PC-9 (cell line): ENCODE measurements at regions not wholly inside any gene's neighbourhood (a gene's known extent, or its start where the extent isn't known, plus 50 kb on each side); places are given as distances from the start of the nearest gene placed in this dataset.

Experiments used
- BruUV-seq: library from RNA; stranded (reverse); fragments of 400-500 nt; replicated peaks from 2 replicates; lab custom pipeline; 2021; lab: Mats Ljungman, UMichigan
- CTCF ChIA-PET: fragments of 300-600 bp; sonication (Branson Sonifier 250); formaldehyde crosslinking; loops from one replicate; lab custom pipeline; 2022; ENCODE audit warnings: antibody characterized with exemption; lab: Charles Lee
- POLR2A ChIA-PET: fragments of 300-600 bp; sonication (Branson Sonifier 250); formaldehyde crosslinking; loops from one replicate; lab custom pipeline; 2022; ENCODE audit warnings: antibody characterized with exemption; ENCODE audit not compliant: unreplicated experiment; lab: Charles Lee
- DNase-seq, 2 experiments: peaks; one replicate each; pipeline versions ENCODE4 v3.0.0 to v3.0.0-alpha.2; 2015 to 2022; ENCODE audit warnings: mixed read lengths in 1 of 2
- H2AFZ ChIP-seq: fragments of 200-600 bp; sonication (generic); 2 replicates; pipeline ENCODE4 v1.8.1; 2017; ENCODE audit warnings: antibody characterized with exemption
- H3F3A ChIP-seq: fragments of 200-600 bp; sonication (generic); 2 replicates; pipeline ENCODE4 v1.8.1; 2017; ENCODE audit warnings: antibody characterized with exemption, mild to moderate bottlenecking, low read depth; ENCODE audit not compliant: insufficient read depth
- H3K27ac ChIP-seq: fragments of 200-600 bp; sonication (generic); 2 replicates; pipeline ENCODE4 v1.6.1; 2016; ENCODE audit warnings: mixed run types
- H3K27me3 ChIP-seq: fragments of 200-600 bp; sonication (generic); 2 replicates; pipeline ENCODE4 v1.6.1; 2016; ENCODE audit warnings: low read depth, mixed run types; ENCODE audit not compliant: insufficient read depth
- H3K36me3 ChIP-seq: fragments of 200-600 bp; sonication (generic); 2 replicates; pipeline ENCODE4 v1.6.1; 2016; ENCODE audit warnings: low read depth, mixed run types
- H3K4me1 ChIP-seq: fragments of 200-600 bp; sonication (generic); replicated peaks from 2 replicates; pipeline ENCODE4 v1.6.1; 2016; ENCODE audit warnings: mixed run types; ENCODE audit not compliant: insufficient read depth
- H3K4me2 ChIP-seq: fragments of 200-600 bp; sonication (generic); 2 replicates; pipeline ENCODE4 v1.6.1; 2017; ENCODE audit warnings: mixed run types
- H3K4me3 ChIP-seq: fragments of 200-600 bp; sonication (generic); 2 replicates; pipeline ENCODE4 v1.6.1; 2016; ENCODE audit warnings: mixed run types
- H3K79me2 ChIP-seq: fragments of 200-600 bp; sonication (generic); 2 replicates; pipeline ENCODE4 v1.6.1; 2017; ENCODE audit warnings: low read depth, mixed run types
- H3K9me2 ChIP-seq: fragments of 200-600 bp; sonication (generic); 2 replicates; pipeline ENCODE4 v1.8.1; 2017; ENCODE audit warnings: mild to moderate bottlenecking; ENCODE audit not compliant: insufficient read depth
- H3K9me3 ChIP-seq: fragments of 200-600 bp; sonication (generic); 2 replicates; pipeline ENCODE4 v1.8.1; 2016; ENCODE audit warnings: low read depth; ENCODE audit not compliant: insufficient read depth
- H4K20me1 ChIP-seq: fragments of 200-600 bp; sonication (generic); 2 replicates; pipeline ENCODE4 v1.8.1; 2017; ENCODE audit not compliant: insufficient read depth
- CTCF ChIP-seq: fragments of 200-600 bp; sonication (generic); conservative IDR thresholded peaks from 2 replicates; pipeline ENCODE4 v1.6.1; 2017; ENCODE audit warnings: mixed run types, antibody characterized with exemption, mild to moderate bottlenecking, moderate library complexity
- EZH2 ChIP-seq: fragments of 200-600 bp; sonication (generic); IDR thresholded peaks from 2 replicates; pipeline ENCODE4 v1.8.0; 2017; ENCODE audit warnings: antibody characterized with exemption, low read depth
- intact Hi-C: fragments of 100-400 bp; cut with micrococcal nuclease; formaldehyde crosslinking; loops from one replicate; pipeline ENCODE4 v1.10.0; 2022; ENCODE audit not compliant: unreplicated experiment

DNA sequence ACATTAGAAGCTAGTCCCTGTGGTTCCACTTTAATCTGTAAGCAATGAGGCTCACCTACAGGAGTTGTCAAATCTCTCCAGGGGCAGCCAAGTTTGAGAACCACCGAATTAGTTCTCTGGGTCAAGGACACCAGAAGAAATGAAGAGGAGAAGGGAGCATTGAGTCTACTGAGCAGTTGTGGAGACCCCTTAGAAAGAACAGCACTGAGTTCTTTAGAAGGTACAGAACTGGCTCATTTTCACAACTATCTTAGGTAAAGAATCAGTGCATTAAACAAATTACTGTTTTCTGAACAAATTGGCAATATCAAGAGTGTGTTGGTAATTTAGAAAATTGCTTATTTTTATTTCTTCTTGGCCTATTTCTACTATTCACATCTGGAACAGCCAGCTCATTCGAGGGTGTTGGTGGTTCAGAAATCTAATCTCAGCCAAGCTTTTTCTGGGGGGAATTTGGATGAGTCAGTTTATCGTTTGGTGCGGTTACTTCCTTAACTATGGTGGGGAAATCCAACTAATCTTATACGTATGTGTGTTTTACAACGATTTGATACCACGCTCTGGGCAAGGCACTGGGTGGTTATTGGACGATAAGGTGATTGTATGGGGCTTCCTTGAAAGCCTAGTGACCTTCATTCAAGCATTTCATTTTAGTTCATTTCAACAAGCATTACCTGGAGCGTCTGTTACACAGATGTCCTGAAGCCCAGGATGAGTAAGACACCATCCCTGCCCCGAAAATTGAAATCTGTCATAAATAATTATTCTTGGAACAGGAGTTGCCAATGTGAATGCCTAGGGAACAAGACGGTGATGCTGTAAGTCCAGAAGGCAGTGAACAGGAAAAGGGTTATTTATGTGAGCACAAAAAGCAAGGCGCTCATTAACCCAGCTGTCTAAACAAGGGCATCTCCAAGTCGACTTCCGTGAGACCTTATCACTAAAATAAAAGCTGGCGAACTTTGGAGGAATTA lies 52.0 kb upstream of the TMPRSS2 start:
- DNase-seq = no peak
- Histone ChIP-seq H3K4me3 (no peak overlapping the region), H3K79me2 (no peaks in the 10 kb centered on the region), H3K4me2 (no peak overlapping the region), H3F3A (no peaks in the 10 kb centered on the region), H3K27ac (no peak overlapping the region), H4K20me1 (no peaks in the 10 kb centered on the region), H3K9me2 (no peaks in the 10 kb centered on the region), H3K36me3 (no peaks in the 10 kb centered on the region), H3K9me3 (no peaks in the 10 kb centered on the region), H2AFZ (no peak overlapping the region), H3K27me3 (no peaks in the 10 kb centered on the region), H3K4me1 (no peaks in the 10 kb centered on the region; the same call in 1 of the 2 replicates)
- intact Hi-C loops = no loop called here
- no TSS peak for BruUV-seq
- ChIA-PET CTCF (no interaction called here), POLR2A (no interaction called here)
- TF ChIP-seq EZH2 = no peak
- TF ChIP-seq CTCF = no peak

GRCh38 chr21:41558842-41559241 lies 50.9 kb upstream of the TMPRSS2 start:
- POLR2A ChIA-PET = no interaction called here
- Histone ChIP-seq H3K27ac (no peak overlapping the region), H4K20me1 (no peaks in the 10 kb centered on the region), H3K9me3 (no peaks in the 10 kb centered on the region), H3K27me3 (no peaks in the 10 kb centered on the region), H3K4me1 (no peaks in the 10 kb centered on the region), H3K79me2 (no peaks in the 10 kb centered on the region), H3K4me2 (no peak overlapping the region), H3F3A (no peaks in the 10 kb centered on the region), H3K36me3 (no peaks in the 10 kb centered on the region), H3K4me3 (no peak overlapping the region), H3K9me2 (no peaks in the 10 kb centered on the region), H2AFZ (no peak overlapping the region)
- intact Hi-C loops = no loop called here
- CTCF ChIA-PET = no interaction called here
- TF ChIP-seq EZH2 = no peak
- TF ChIP-seq CTCF = no peak
- no peak for DNase-seq
- no TSS peak for BruUV-seq

DNA sequence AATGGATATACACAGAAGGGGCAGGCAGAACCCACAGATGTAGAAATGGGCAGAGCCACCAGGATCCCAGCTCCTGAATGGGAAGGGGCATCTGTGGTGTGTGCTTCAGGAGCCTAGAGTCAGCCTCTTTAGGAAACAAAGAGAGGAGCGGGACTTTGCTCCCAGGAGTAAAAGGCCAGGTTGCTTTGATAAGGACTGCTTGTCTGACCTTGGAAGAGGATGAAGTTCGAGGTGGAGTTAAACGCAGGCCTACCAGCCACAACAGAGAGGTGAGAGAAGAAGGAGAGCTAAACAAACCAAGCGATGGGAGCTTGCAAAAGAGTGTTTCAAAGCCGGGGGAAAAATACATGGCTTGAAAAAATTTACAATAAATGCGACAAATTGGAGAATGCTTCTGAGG lies 49.9 kb upstream of the TMPRSS2 start:
- H3K9me3 ChIP-seq = no peaks in the 10 kb centered on the region
- no peaks in the 10 kb centered on the region for H3F3A ChIP-seq
- no peaks in the 10 kb centered on the region for H3K4me1 ChIP-seq
- ChIA-PET CTCF (no interaction called here), POLR2A (no interaction called here)
- H2AFZ ChIP-seq = no peak overlapping the region
- no peak overlapping the region for H3K4me3 ChIP-seq
- H3K4me2 ChIP-seq = no peak overlapping the region
- TF ChIP-seq EZH2 = no peak
- no peak for TF ChIP-seq CTCF
- H4K20me1 ChIP-seq = no peaks in the 10 kb centered on the region
- DNase-seq = no peak
- no peak overlapping the region for H3K27ac ChIP-seq
- no TSS peak for BruUV-seq
- H3K79me2 ChIP-seq = no peaks in the 10 kb centered on the region
- no peaks in the 10 kb centered on the region for H3K36me3 ChIP-seq
- no peaks in the 10 kb centered on the region for H3K9me2 ChIP-seq
- intact Hi-C loops = no loop called here
- H3K27me3 ChIP-seq = no peaks in the 10 kb centered on the region
